CD14-positive monocyte (primary cell): ENCODE measurements at regions not wholly inside any gene's neighbourhood (a gene's known extent, or its start where the extent isn't known, plus 50 kb on each side); places are given as distances from the start of the nearest gene placed in this dataset.

Experiments used
- DNase-seq, 3 donors: peaks; one replicate each; pipeline ENCODE4 v3.0.0-alpha.2; 2011 to 2022
- H2AFZ ChIP-seq: 2 replicates; pipeline ENCODE4 v1.6.0; 2012; ENCODE audit warnings: mild to moderate bottlenecking, low read depth, low read length, inconsistent platforms; ENCODE audit not compliant: insufficient read depth, poor library complexity, severe bottlenecking
- H3K27ac ChIP-seq, 2 donors: 1 replicate in 1 of 2; 2 replicates in 1 of 2; pipeline ENCODE4 v1.5.1; 2012 to 2013; ENCODE audit warnings: low read length in 2 of 2, control low read depth in 1 of 2, inconsistent platforms in 1 of 2, low read depth in 1 of 2, mild to moderate bottlenecking in 1 of 2
- H3K27me3 ChIP-seq, 2 donors: one replicate each; pipeline versions ENCODE4 v1.6.0 to v1.6.1; 2011 to 2013; ENCODE audit warnings: low read length in 2 of 2; ENCODE audit not compliant: control insufficient read depth in 2 of 2, insufficient read depth in 2 of 2
- H3K36me3 ChIP-seq, 2 donors: replicated peaks in 1 of 2; 1 replicate in 1 of 2; 2 replicates in 1 of 2; pipeline versions ENCODE4 v1.5.1 to v1.6.1; 2012 to 2013; ENCODE audit warnings: low read length in 2 of 2, control low read depth in 1 of 2, inconsistent platforms in 1 of 2, mild to moderate bottlenecking in 1 of 2; ENCODE audit not compliant: insufficient read depth in 2 of 2, control insufficient read depth in 1 of 2
- H3K4me1 ChIP-seq, 2 donors: 1 replicate in 1 of 2; 2 replicates in 1 of 2; pipeline versions ENCODE4 v1.5.1 to v1.6.1; 2012 to 2013; ENCODE audit warnings: low read length in 2 of 2, control low read depth in 1 of 2, inconsistent platforms in 1 of 2, mild to moderate bottlenecking in 1 of 2, moderate library complexity in 1 of 2; ENCODE audit not compliant: insufficient read depth in 2 of 2, control insufficient read depth in 1 of 2
- H3K4me2 ChIP-seq: replicated peaks from 2 replicates; pipeline ENCODE3; 2012; ENCODE audit warnings: low read length, moderate library complexity, mild to moderate bottlenecking; ENCODE audit not compliant: poor library complexity, severe bottlenecking; ENCODE audit errors: extremely low read depth
- H3K4me3 ChIP-seq, 3 experiments: fragments of 200-600 bp in 1 of 3; sonication (generic) in 1 of 3; replicated peaks in 1 of 3; 1 replicate in 2 of 3; 2 replicates in 1 of 3; pipeline ENCODE4 v1.5.1; 2011 to 2013; ENCODE audit warnings: low read length in 3 of 3, mild to moderate bottlenecking in 3 of 3, control low read depth in 2 of 3, low read depth in 2 of 3, inconsistent platforms in 1 of 3, moderate library complexity in 1 of 3
- H3K79me2 ChIP-seq: 2 replicates; pipeline ENCODE4 v1.6.0; 2012; ENCODE audit warnings: mild to moderate bottlenecking, control low read depth, inconsistent platforms, low read length, moderate library complexity; ENCODE audit not compliant: insufficient read depth
- H3K9ac ChIP-seq: 2 replicates; pipeline ENCODE4 v1.6.0; 2017; ENCODE audit warnings: low read length, mild to moderate bottlenecking; ENCODE audit not compliant: insufficient read depth, poor library complexity, severe bottlenecking
- H3K9me3 ChIP-seq, 2 donors: replicated peaks in 1 of 2; 1 replicate in 1 of 2; 2 replicates in 1 of 2; pipeline versions ENCODE4 v1.5.1 to v1.6.1; 2012 to 2013; ENCODE audit warnings: low read length in 2 of 2, control low read depth in 1 of 2; ENCODE audit not compliant: control insufficient read depth in 1 of 2, insufficient read depth in 1 of 2
- H4K20me1 ChIP-seq: 2 replicates; pipeline ENCODE4 v1.6.0; 2012; ENCODE audit warnings: mild to moderate bottlenecking, low read length, control low read depth, moderate library complexity; ENCODE audit not compliant: insufficient read depth
- H3K27ac Mint-ChIP-seq, 7 donors: one replicate each; pipeline ENCODE4 v1.8.0; 2020; ENCODE audit warnings: mild to moderate bottlenecking in 7 of 7, mixed read lengths in 7 of 7, moderate library complexity in 6 of 7, inconsistent platforms in 2 of 7
- H3K27me3 Mint-ChIP-seq, 3 donors: one replicate each; pipeline ENCODE4 v1.8.0; 2021 to 2022; ENCODE audit warnings: low read depth in 3 of 3, mild to moderate bottlenecking in 3 of 3, mixed read lengths in 3 of 3, moderate library complexity in 3 of 3, inconsistent platforms in 1 of 3
- H3K36me3 Mint-ChIP-seq, 2 donors: one replicate each; pipeline ENCODE4 v1.8.0; 2020; ENCODE audit warnings: mixed read lengths in 2 of 2, inconsistent platforms in 1 of 2, mild to moderate bottlenecking in 1 of 2
- H3K4me1 Mint-ChIP-seq: one replicate; pipeline ENCODE4 v1.8.0; 2020; ENCODE audit warnings: mild to moderate bottlenecking, mixed read lengths
- H3K4me3 Mint-ChIP-seq, 2 donors: one replicate each; pipeline ENCODE4 v1.8.0; 2020; ENCODE audit warnings: mild to moderate bottlenecking in 2 of 2, mixed read lengths in 2 of 2, moderate library complexity in 1 of 2
- H3K9me3 Mint-ChIP-seq, 7 donors: one replicate each; pipeline ENCODE4 v1.8.0; 2020 to 2022; ENCODE audit warnings: mixed read lengths in 7 of 7, mild to moderate bottlenecking in 6 of 7, moderate library complexity in 6 of 7, inconsistent platforms in 2 of 7
- CTCF ChIP-seq: fragments of 200-600 bp; IDR thresholded peaks from one replicate; pipeline ENCODE4 v1.8.0; 2022; ENCODE audit warnings: antibody characterized with exemption, mild to moderate bottlenecking
- WGBS: methylation state at CpG from one replicate; pipeline ENCODE4 v1.1.5; 2013; ENCODE audit warnings: missing lambda C conversion rate; ENCODE audit not compliant: insufficient coverage; 5-methylcytosine and 5-hydroxymethylcytosine counted together
- intact Hi-C, 2 donors: fragments of 100-400 bp; cut with micrococcal nuclease; formaldehyde crosslinking; loops; one replicate each; pipeline versions ENCODE4 v1.15.0 to v1.15.1; 2023

GRCh38 chr16:79668502-79668901 lies 68.0 kb upstream of the MAF start:
- Histone ChIP-seq H3K79me2 (no peaks in the 10 kb centered on the region), H4K20me1 (no peaks in the 10 kb centered on the region), H3K9ac (no peak overlapping the region), H3K4me2 (no peak overlapping the region), H3K27me3 (no peaks in the 10 kb centered on the region), H3K36me3 (no peaks in the 10 kb centered on the region), H3K9me3 (peaks cover 0 to 5% of the 10 kb centered on the region in 2 donors), H3K27ac (no peak overlapping the region), H2AFZ (no peak overlapping the region), H3K4me3 (no peak overlapping the region), H3K4me1 (no peaks in the 10 kb centered on the region)
- 82% methylated on average over 3 of the region's 4 CpGs for WGBS
- Mint-ChIP-seq H3K27ac (no peak overlapping the region), H3K4me1 (no peaks in the 10 kb centered on the region), H3K36me3 (no peaks in the 10 kb centered on the region), H3K9me3 (peaks cover 0 to 10% (median 3%) of the 10 kb centered on the region in 7 donors), H3K4me3 (no peak overlapping the region), H3K27me3 (peaks cover 0 to 3% (median 3%) of the 10 kb centered on the region in 3 donors)
- TF ChIP-seq CTCF: no peak
- DNase-seq: no peak
- intact Hi-C loops: no loop called here

- no peaks in the 10 kb centered on the region for H4K20me1 ChIP-seq
- Mint-ChIP-seq H3K4me3 (no peak overlapping the region), H3K36me3 (no peaks in the 10 kb centered on the region), H3K27me3 (peaks cover 0 to 6% (median 3%) of the 10 kb centered on the region in 3 donors), H3K4me1 (no peaks in the 10 kb centered on the region), H3K27ac (no peak overlapping the region), H3K9me3 (peaks cover 0 to 10% (median 5%) of the 10 kb centered on the region in 7 donors)
- no peak for TF ChIP-seq CTCF
- no peak overlapping the region for H3K27ac ChIP-seq
- H3K79me2 ChIP-seq: no peaks in the 10 kb centered on the region
- peaks cover 0 to 5% of the 10 kb centered on the region in 2 donors for H3K9me3 ChIP-seq
- intact Hi-C loops: no loop called here
- H3K27me3 ChIP-seq: no peaks in the 10 kb centered on the region
- H3K9ac ChIP-seq: no peak overlapping the region
- no peak for DNase-seq
- no peaks in the 10 kb centered on the region for H3K36me3 ChIP-seq
- H2AFZ ChIP-seq: no peak overlapping the region
- H3K4me2 ChIP-seq: no peak overlapping the region
- H3K4me3 ChIP-seq: no peak overlapping the region
- H3K4me1 ChIP-seq: no peaks in the 10 kb centered on the region
- WGBS: 40% methylated on average over 2 of the region's 3 CpGs
Observed at GRCh38 chr16:79665970-79666369, 65.4 kb upstream of the MAF start.
